HG03139 (cell line): ENCODE measurements at regions not wholly inside any gene's neighbourhood (a gene's known extent, or its start where the extent isn't known, plus 50 kb on each side); places are given as distances from the start of the nearest gene placed in this dataset.
"Not testable (repeated sequence)": the region's sequence is repeated elsewhere in the genome, so short reads cannot be mapped to it uniquely, and the experiment has no call there.

Source experiments
- ATAC-seq: cut with Tn5 transposase; IDR thresholded peaks from one replicate; pipeline ENCODE4 v1.9.1; 2021; ENCODE audit not compliant: unreplicated experiment

DNA sequence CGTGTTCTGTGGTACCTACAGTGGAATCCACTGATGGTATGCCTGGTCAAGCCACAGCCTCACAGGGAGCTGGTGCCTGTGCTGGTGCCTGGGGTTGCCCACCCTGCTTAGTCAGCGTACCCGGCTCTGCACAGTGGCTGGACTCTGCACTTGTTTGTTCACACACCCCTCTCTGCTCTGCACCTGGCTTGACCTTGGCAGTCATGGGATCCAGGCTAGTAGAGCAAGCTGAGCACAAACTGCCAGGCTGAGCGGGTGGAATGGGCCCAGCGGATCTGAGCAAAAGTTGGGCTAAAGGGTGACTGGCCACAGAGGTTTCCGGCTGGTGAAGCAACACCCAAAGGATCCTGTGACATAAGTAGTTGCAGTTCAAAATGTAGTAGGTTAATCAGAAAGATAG, 163.5 kb downstream of the CDH19 start:
- ATAC-seq, result no peak

DNA sequence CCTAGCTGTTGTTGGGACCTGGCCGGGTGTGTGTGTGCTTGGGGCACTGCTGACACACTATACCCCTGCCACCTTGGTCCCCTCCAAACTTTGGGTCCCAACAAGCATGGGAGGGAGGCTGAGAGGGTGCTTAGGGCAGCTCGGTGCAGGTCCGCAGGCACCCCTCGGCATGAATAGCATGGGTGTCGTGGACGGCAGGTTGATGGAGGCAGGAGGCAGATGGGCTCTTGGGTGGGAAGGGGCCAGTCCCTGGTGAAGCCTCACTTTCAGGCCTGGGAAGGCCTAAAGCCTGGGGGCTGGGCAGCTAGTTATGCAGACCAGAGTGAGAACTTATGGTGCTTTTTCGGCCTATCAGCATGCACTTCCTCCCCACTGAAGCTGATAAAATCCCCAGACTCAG, 164.2 kb downstream of the CDH19 start:
- no peak for ATAC-seq

DNA sequence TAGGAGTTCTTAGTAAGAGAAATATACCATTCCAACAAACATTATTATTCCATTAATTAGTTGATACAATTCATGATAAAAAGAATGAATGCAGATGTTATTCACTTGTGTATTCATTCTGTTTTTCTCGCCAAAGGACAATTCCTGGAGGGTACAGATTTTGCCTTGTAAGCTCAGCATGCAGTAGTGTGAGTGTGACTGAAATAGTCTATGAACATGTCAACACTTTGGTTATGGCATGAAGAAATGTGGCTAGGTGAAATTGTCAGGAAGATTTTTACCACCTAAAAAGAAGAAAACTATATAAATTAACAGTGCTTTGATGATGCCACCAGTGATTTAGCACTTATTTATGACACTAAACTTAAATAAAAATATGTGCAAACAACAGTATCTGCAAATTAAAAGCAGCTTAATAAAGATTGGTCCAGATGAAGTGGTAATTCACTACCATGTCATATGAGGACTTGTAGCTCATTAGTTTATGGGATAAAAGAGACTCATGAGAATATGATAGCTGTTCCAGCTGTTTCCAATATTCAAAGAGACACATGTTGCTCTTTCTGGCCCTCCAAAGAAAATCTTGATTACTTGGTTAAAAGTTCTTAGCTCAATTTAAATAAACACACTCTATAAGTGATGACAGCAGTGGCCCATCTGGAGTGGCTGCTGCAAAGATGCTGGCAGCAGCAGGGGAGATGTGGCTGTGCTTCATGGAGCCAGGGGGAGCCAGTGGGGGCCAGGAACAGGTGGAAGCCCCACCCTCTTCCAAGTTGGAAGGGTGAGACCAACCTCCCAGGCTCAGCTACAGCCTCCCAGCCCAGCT, 165.0 kb downstream of the CDH19 start:
- ATAC-seq, result no peak

DNA sequence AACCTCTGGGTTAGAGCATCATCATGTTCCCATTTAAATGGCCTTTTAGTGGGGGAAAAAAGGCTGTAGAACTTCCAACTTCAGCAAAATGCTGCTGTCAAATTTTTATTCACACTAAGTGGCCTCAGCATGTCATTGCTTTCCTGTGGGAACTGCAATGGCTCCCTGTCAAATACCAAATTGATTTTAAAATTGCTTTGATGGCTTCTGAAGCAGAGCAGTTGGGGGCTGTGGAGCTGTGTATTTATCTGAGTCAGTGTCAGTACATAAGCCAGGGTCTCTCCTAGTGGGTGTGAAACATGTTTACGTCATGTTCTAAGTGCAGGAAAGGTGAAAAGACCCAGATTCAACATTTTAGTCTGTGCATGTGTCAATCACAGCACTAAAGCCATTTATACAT, 171.3 kb downstream of the CDH19 start:
- no peak for ATAC-seq

DNA sequence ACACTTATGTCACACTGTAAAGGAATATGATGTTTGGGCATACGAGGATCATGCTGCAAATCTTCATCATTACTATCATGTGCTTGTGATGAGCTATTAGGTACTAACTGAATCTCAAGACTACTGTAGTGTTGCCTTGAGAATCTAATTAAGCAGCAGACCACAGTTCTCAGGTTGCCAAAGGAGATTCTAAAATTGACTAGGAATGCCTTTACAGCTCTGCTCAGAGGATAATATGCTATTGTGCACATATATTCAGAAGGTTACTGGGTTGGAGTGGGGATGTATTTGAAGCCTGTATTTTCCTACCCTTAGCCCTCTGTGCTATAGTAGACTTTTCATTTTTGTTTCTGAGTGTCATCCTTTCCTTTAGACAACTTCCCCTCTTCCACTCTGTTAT, 175.1 kb downstream of the CDH19 start:
- ATAC-seq, result no peak

GRCh38 chr18:66419400-66419799, 184.5 kb downstream of the CDH19 start:
- ATAC-seq, result no peak

- no peak for ATAC-seq
Measured at GRCh38 chr18:66410692-66411091, 193.2 kb downstream of the CDH19 start.

DNA sequence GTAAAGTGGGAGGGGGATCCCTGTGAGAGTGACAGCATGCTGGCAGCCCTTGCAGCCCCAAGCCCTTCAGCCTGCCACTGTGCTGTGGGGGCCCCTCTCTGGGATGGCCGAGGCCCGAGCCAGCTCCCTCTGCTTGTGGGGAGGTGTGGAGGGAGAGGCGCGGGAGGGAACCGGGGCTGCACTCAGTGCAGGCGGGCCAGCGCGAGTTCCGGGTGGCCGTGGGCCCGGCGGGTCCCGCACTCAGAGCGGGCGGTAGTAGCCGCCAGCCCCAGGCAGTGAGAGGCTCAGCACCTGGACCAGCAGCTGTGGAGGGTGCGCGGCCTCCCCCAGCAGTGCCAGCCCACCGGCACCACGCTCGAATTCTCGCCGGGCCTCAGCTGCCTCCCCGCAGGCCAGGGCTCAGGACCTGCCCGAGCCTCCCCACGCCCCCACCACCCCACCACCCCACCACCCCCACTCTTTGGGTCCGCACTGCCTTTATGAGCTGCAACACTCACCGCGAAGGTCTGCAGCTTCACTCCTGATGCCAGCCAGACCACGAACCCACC, 208.1 kb downstream of the CDH19 start:
- ATAC-seq, result no peak

DNA sequence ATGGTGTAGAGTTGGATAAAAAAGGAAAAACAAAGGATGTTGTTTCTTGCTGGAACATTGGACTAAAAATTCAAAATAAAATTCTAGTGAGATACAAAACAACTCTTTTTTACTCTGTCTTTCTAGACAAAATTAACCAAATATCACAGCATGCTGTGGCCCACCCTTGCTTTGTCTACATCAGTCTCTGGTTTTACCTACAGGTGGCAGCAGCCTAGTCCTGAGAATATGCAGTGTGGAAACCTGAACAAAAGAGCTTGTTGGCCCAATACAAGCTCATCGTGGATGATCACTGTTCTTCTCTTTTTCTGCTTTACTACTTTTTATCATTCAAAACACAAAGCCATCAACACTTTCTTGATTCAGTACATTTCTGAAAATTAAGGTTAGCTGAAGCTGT, 210.4 kb downstream of the CDH19 start:
- ATAC-seq, result no peak

DNA sequence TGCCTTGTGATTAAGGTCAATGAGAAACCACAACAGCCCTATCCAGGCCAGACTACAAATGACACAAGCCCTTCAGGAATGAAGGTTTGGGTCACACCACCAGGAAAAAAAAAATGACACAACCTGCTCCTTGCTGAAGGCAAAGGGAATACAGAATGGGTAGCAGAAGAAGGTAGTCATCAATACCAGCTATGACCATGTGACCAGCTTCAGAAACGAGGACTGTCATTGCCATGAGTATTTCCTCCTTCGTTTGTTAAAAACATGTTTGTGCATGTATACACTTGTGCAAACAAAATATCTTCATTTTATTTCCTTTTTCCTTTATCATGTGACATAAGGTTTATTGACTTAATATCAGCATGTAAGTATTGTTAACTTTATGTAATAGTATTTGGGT, 226.6 kb downstream of the CDH19 start:
- no peak for ATAC-seq

DNA sequence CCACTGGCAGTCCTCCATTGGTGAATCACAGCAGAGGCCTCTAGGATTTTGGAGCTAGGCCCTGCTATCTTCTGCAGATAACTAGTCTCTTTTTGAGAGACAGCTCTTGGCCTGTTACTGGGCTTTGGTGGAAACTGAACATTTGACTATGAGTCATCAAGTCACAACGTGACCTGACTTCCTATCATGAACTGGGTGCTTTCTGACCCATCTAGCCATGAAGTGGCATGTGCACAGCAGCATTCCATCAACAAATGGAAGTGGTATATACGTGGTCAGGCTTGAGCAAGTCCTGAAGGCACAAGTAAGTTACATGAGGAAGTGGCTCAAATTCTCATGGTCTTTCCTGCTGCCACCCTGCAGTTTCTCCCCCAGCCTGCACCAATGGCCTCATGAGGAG, 228.5 kb downstream of the CDH19 start:
- not testable (repeated sequence) for ATAC-seq

GRCh38 chr18:66346833-66347588, 256.9 kb downstream of the CDH19 start:
- no peak for ATAC-seq

GRCh38 chr18:66344227-66344626, 259.7 kb downstream of the CDH19 start:
- no peak for ATAC-seq

GRCh38 chr18:66342577-66342976, 261.3 kb downstream of the CDH19 start:
- no peak for ATAC-seq

GRCh38 chr18:66334534-66334933, 269.4 kb downstream of the CDH19 start:
- no peak for ATAC-seq

GRCh38 chr18:66329716-66330115, 274.2 kb downstream of the CDH19 start:
- no peak for ATAC-seq

DNA sequence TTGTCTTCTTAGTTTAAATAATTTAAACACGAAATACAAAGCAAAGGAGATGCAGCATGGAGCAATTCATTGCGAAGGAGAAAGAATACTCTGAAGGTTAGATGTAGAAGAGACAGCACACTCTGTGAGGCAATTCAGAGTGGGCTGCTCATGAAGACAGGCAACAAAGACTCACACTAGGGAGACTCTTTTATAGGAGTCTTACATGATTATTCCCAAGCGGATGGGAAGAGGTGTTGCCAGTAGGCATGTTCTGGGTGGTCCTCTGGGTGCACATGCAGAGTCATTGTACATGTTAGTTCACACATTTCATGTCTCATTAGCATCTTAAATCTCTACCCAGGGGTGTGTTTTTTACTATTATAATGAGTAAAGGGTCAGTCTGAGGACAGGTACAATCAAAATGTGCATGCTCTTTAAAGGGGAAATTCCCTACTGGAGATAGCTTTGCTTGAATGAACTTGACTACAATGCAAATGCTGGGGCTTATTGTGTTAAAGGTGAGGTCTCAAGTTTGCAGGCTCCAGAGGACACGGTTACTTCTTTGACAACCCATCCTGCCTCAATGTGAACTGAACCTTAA, 275.5 kb downstream of the CDH19 start:
- no peak for ATAC-seq

GRCh38 chr18:66325251-66325650, 278.6 kb downstream of the CDH19 start:
- no peak for ATAC-seq

GRCh38 chr18:66324616-66325015, 279.3 kb downstream of the CDH19 start:
- ATAC-seq, result no peak

GRCh38 chr18:66317243-66318090, 286.4 kb downstream of the CDH19 start:
- no peak for ATAC-seq

DNA sequence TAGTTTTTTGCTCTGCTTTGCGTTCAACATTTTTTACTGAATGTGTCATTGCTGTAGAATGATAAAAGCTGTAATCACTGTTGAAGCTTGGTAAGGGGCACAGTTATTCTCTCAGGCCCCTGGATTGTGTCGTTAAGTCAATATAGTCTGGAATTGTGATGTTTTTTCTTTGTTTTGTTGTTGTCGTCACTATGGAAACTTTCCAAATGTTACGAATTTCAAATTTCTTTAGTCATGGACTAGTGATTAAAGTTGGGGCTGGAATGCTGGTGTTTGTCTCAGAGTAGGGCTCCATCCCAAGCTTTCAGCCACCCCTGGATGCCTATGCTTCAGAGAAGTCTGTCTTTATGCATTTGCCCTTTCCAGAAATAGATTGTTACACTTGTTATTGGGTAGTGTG, 287.2 kb downstream of the CDH19 start:
- no peak for ATAC-seq
